A549 (cell line): ENCODE measurements at regions not wholly inside any gene's neighbourhood (a gene's known extent, or its start where the extent isn't known, plus 50 kb on each side); places are given as distances from the start of the nearest gene placed in this dataset.

ENCODE experiments used
- ATAC-seq, 2 experiments: fragments of 200-7000 bp in 1 of 2; fragments of >200 bp in 1 of 2; cut with Nextera tagmentation in 1 of 2; cut with Tn5 transposase in 1 of 2; 3 replicates each; pipeline versions ENCODE4 v1.8.0 to v1.9.1; 2018 to 2020; ENCODE audit warnings: mild to moderate bottlenecking in 1 of 2, moderate library complexity in 1 of 2
- CTCF ChIA-PET: fragments of 300-600 bp; sonication (Branson Sonifier 250); formaldehyde crosslinking; extraction: SDS; loops from one replicate; lab custom pipeline; 2021; ENCODE audit warnings: antibody characterized with exemption, inconsistent platforms; lab: Yijun Ruan, JAX
- POLR2A ChIA-PET: fragments of 350-600 bp; formaldehyde crosslinking; extraction: SDS; loops from one replicate; lab custom pipeline; 2021; ENCODE audit warnings: antibody characterized with exemption, inconsistent platforms; lab: Yijun Ruan, JAX
- DNase-seq, 2 experiments: peaks; one replicate each; pipeline versions ENCODE4 v3.0.0 to v3.0.0-alpha.2; 2011 to 2016; ENCODE audit warnings: low read depth in 1 of 2, low spot score in 1 of 2
- FAIRE-seq: peaks from 2 replicates; lab custom pipeline; 2011; peaks lifted over from hg19 to GRCh38; lab: Jason Lieb, UNC
- H3K27ac ChIP-seq, 2 experiments: fragments of >200 bp; sonication (Bioruptor Twin); formaldehyde crosslinking; 3 replicates each; pipeline ENCODE4 v1.5.1; 2016 to 2017
- H3K4me1 ChIP-seq: fragments of >200 bp; sonication (Bioruptor Twin); formaldehyde crosslinking; 3 replicates; pipeline ENCODE4 v1.6.1; 2016
- H3K4me2 ChIP-seq: fragments of >200 bp; sonication (Bioruptor Twin); formaldehyde crosslinking; 3 replicates; pipeline ENCODE4 v1.6.1; 2016
- H3K4me3 ChIP-seq: fragments of >200 bp; sonication (Bioruptor Twin); formaldehyde crosslinking; 3 replicates; pipeline ENCODE4 v1.5.1; 2016
- H3K9me3 ChIP-seq: fragments of >200 bp; sonication (Bioruptor Twin); formaldehyde crosslinking; 3 replicates; pipeline ENCODE4 v1.6.1; 2016
- ATOH8 ChIP-seq: fragments of 250-450 bp; sonication (Bioruptor Pico); IDR thresholded peaks from 2 replicates; pipeline ENCODE4 v1.5.0; 2020; ENCODE audit warnings: low read depth, mild to moderate bottlenecking, moderate library complexity
- BHLHE40 ChIP-seq: IDR thresholded peaks from 2 replicates; pipeline ENCODE4 v1.6.1; 2012; ENCODE audit warnings: low read depth, low read length, inconsistent platforms
- EHF ChIP-seq: fragments of 250-450 bp; sonication (Bioruptor Pico); IDR thresholded peaks from 2 replicates; pipeline ENCODE4 v1.5.0; 2020; ENCODE audit warnings: mild to moderate bottlenecking
- EP300 ChIP-seq, 2 experiments: fragments of >200 bp; sonication (Bioruptor Twin); formaldehyde crosslinking; IDR thresholded peaks; 2 replicates in 1 of 2; 3 replicates in 1 of 2; pipeline ENCODE4 v1.6.1; 2016 to 2017
- FOSB ChIP-seq: fragments of 250-450 bp; sonication (Bioruptor Pico); IDR thresholded peaks from 2 replicates; pipeline ENCODE4 v1.5.0; 2020; ENCODE audit warnings: mild to moderate bottlenecking, moderate library complexity
- GATA3 ChIP-seq: IDR thresholded peaks from 2 replicates; pipeline ENCODE4 v1.6.1; 2012; ENCODE audit warnings: borderline replicate concordance
- HDAC2 ChIP-seq: fragments of 200-600 bp; sonication (generic); IDR thresholded peaks from 2 replicates; pipeline ENCODE4 v1.6.1; 2016
- KDM1A ChIP-seq: fragments of 200-600 bp; sonication (generic); IDR thresholded peaks from 2 replicates; pipeline ENCODE4 v1.6.1; 2016; ENCODE audit warnings: low read depth, mild to moderate bottlenecking
- RCOR1 ChIP-seq: fragments of 150-350 bp; IDR thresholded peaks from 2 replicates; pipeline ENCODE4 v1.6.1; 2014; ENCODE audit warnings: antibody characterized with exemption, low read length, low read depth
- REST ChIP-seq: fragments of 200-600 bp; sonication (generic); IDR thresholded peaks from 2 replicates; pipeline ENCODE4 v1.6.1; 2016; ENCODE audit warnings: antibody characterized with exemption, mild to moderate bottlenecking, moderate library complexity
- SREBF2 ChIP-seq: fragments of 450-650 bp; IDR thresholded peaks from 2 replicates; pipeline ENCODE4 v1.6.1; 2014; ENCODE audit warnings: mild to moderate bottlenecking, moderate library complexity
- TFCP2L1 ChIP-seq: fragments of 250-450 bp; sonication (Bioruptor Pico); IDR thresholded peaks from 2 replicates; pipeline ENCODE4 v1.5.0; 2021; ENCODE audit warnings: mild to moderate bottlenecking
- ZC3H11A ChIP-seq: fragments of 450-650 bp; IDR thresholded peaks from 2 replicates; pipeline ENCODE4 v1.6.1; 2014; ENCODE audit warnings: antibody characterized with exemption, mild to moderate bottlenecking
- ZFP36 ChIP-seq: fragments of 450-650 bp; IDR thresholded peaks from 2 replicates; pipeline ENCODE4 v1.6.1; 2014; ENCODE audit warnings: borderline replicate concordance; ENCODE audit not compliant: partially characterized antibody
- ZSCAN20 ChIP-seq: fragments of 250-450 bp; sonication (Bioruptor Pico); IDR thresholded peaks from 2 replicates; pipeline ENCODE4 v1.8.0; 2022; ENCODE audit warnings: mild to moderate bottlenecking, moderate library complexity
- WGBS: methylation state at CpG from one replicate; pipeline ENCODE4 v1.1.6; 2017; ENCODE audit errors: missing lambda C conversion rate; 5-methylcytosine and 5-hydroxymethylcytosine counted together
- TF ChIP-seq, protein P1 (sequence below): fragments of >200 bp; sonication (Bioruptor Twin); formaldehyde crosslinking; IDR thresholded peaks from 2 replicates; pipeline ENCODE4 v1.6.1; 2016

DNA sequence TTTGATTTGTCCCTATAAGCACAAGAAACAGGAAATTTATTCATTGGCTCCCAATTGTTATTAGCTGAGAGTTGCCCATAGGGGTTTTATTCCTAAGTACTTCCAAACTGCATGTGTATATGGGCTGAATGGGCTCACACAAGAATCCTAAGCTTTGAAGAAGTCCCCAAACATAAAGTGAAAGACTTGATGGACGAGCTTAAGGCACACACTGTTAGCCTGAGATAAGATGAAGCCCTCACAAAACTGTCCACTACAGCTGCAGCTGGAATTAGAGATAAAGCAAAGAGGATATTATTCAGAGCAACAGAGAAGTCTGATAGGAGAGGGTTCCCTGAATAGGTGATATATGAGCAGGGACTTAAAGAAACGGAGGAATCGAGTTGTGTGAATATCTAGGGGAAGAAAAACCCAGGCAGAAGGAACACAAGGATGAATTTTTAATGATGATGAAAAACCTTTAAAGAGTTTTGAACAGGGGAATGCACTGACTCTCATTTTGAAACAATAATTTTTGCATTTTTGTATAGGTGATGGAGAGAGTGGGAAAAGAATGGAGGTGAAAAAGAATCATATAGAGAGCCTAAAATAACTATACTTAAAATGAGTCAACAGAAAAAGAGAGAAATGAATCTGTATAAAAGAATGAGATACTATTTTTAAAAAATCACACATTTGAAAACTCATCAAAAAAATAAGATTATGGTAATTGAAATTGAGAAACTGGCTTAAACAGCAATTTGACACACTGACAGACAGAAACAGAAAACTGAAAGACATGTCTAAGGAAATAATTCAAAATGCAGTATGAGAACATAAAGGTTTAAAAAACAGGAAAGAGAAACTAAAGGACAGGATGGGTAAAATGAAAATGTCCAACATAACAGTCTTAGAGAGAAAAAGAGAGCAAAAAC is 133.6 kb upstream of the POGK start:
- no peaks in the 10 kb centered on the region for H3K4me1 ChIP-seq
- ChIA-PET POLR2A (no interaction called here), CTCF (no interaction called here)
- no peak overlapping the region for H3K27ac ChIP-seq
- H3K9me3 ChIP-seq, result no peaks in the 10 kb centered on the region
- FAIRE-seq, result no peak
- no peak overlapping the region for H3K4me2 ChIP-seq
- DNase-seq, result no peak
- H3K4me3 ChIP-seq, result no peak overlapping the region
- no peak for TF ChIP-seq ATOH8 (CRISPR knock-in tag)
- 2% methylated on average over 3 of the region's 3 CpGs for WGBS
- no peak for ATAC-seq

- TF ChIP-seq ATOH8 (CRISPR knock-in tag) (no peak), HDAC2 (no peak), REST (no peak), ZSCAN20 (no peak), KDM1A (no peak), GATA3 (no peak), EHF (CRISPR knock-in tag) (no peak), FOSB (CRISPR knock-in tag) (no peak), EP300 (IDR thresholded peaks at IDR 0.05) (no peak)
- TF ChIP-seq, protein P1, sequence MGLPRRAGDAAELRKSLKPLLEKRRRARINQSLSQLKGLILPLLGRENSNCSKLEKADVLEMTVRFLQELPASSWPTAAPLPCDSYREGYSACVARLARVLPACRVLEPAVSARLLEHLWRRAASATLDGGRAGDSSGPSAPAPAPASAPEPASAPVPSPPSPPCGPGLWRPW, result no peak
- Histone ChIP-seq H3K4me3 (no peak overlapping the region), H3K4me2 (no peak overlapping the region), H3K9me3 (no peaks in the 10 kb centered on the region; the same call in 2 of the 3 replicates), H3K4me1 (no peaks in the 10 kb centered on the region), H3K27ac (no peak overlapping the region)
- FAIRE-seq (no peak), ATAC-seq (no peak), DNase-seq (no peak)
- CTCF ChIA-PET, result no interaction called here
- POLR2A ChIA-PET, result no interaction called here
These were observed 122.7 kb upstream of the POGK start for GRCh38 chr1:166716620-166717019.

DNA sequence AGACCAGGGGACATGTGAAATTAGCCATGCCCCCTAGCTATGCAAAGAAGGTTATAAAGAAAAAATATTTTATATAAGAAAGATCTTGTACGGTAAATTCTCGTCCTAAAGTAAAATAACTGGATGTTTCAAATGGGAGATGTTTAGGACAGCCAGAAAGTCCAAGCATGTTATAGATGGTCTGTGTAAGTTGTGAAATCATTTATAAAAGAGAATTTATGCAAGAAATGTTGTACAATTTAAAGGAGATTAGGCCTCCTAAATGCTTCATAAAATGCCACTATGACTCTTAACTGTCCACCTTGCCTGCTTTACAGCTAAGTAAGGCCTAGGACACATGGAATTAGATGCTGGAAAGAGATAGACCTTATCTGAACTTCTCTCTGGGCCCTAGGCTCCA is 118.1 kb upstream of the POGK start:
- WGBS, result 1% methylated on average over 2 of the region's 2 CpGs
- FAIRE-seq, result no peak
- H3K27ac ChIP-seq, result no peak overlapping the region
- ATAC-seq, result no peak
- CTCF ChIA-PET, result no interaction called here
- H3K4me2 ChIP-seq, result no peak overlapping the region
- peaks cover 3% of the 10 kb centered on the region; the same call in 1 of the 3 replicates for H3K9me3 ChIP-seq
- TF ChIP-seq ZFP36, result peak; percentile 80
- TF ChIP-seq RCOR1, result no peak
- TF ChIP-seq BHLHE40, result no peak
- no peak for TF ChIP-seq SREBF2
- no peak for TF ChIP-seq ZC3H11A
- TF ChIP-seq ATOH8 (CRISPR knock-in tag), result no peak
- TF ChIP-seq TFCP2L1 (CRISPR knock-in tag), result no peak
- peak in 1 of 2 experiments; percentile 7 for DNase-seq
- no peaks in the 10 kb centered on the region for H3K4me1 ChIP-seq
- H3K4me3 ChIP-seq, result no peak overlapping the region
- POLR2A ChIA-PET, result no interaction called here
